Neural cell (in vitro differentiated cells): ENCODE measurements at regions not wholly inside any gene's neighbourhood (a gene's known extent, or its start where the extent isn't known, plus 50 kb on each side); places are given as distances from the start of the nearest gene placed in this dataset.

Experiments used
- H2AFZ ChIP-seq: fragments of 200-600, 300-800 bp; sonication (generic), shearing (Covaris generic); 2 replicates; pipeline ENCODE4 v1.6.0; 2014; ENCODE audit warnings: low read depth, mild to moderate bottlenecking, antibody characterized with exemption, low read length, moderate library complexity
- H3F3A ChIP-seq: fragments of 200-600 bp; shearing (Covaris generic); 2 replicates; pipeline ENCODE4 v1.6.1; 2016; ENCODE audit warnings: mild to moderate bottlenecking, moderate library complexity, mixed read lengths, antibody characterized with exemption, low read length; ENCODE audit not compliant: insufficient read depth, poor library complexity, severe bottlenecking
- H3K27ac ChIP-seq: fragments of 200-600, 300-800 bp; sonication (generic), shearing (Covaris generic); 2 replicates; pipeline ENCODE4 v1.5.1; 2014; ENCODE audit warnings: mild to moderate bottlenecking, low read length, moderate library complexity
- H3K27me3 ChIP-seq: fragments of 300-800, 200-600 bp; sonication (generic), shearing (Covaris generic); 2 replicates; pipeline ENCODE4 v1.6.0; 2014; ENCODE audit warnings: mild to moderate bottlenecking, low read depth, low read length, moderate library complexity; ENCODE audit not compliant: insufficient read depth
- H3K36me3 ChIP-seq: fragments of 300-800, 200-600 bp; sonication (generic), shearing (Covaris generic); 2 replicates; pipeline ENCODE4 v1.5.1; 2014; ENCODE audit warnings: mild to moderate bottlenecking, antibody characterized with exemption, low read length, moderate library complexity; ENCODE audit not compliant: insufficient read depth
- H3K4me2 ChIP-seq: fragments of 300-800, 200-600 bp; sonication (generic), shearing (Covaris generic); 2 replicates; pipeline ENCODE4 v1.6.0; 2014; ENCODE audit warnings: mild to moderate bottlenecking, low read length
- H3K4me3 ChIP-seq: fragments of 300-800, 200-600 bp; sonication (generic), shearing (Covaris generic); 2 replicates; pipeline ENCODE4 v1.5.1; 2014; ENCODE audit warnings: mild to moderate bottlenecking, low read length, moderate library complexity
- H3K79me2 ChIP-seq: fragments of 200-600 bp; shearing (Covaris generic); replicated peaks from 2 replicates; pipeline ENCODE4 v1.6.0; 2014; ENCODE audit warnings: mild to moderate bottlenecking, low read length, moderate library complexity; ENCODE audit not compliant: insufficient read depth
- H3K9ac ChIP-seq: fragments of 300-800, 200-600 bp; sonication (generic), shearing (Covaris generic); 2 replicates; pipeline ENCODE4 v1.6.1; 2016; ENCODE audit warnings: mild to moderate bottlenecking, low read length, mixed read lengths
- H3K9me2 ChIP-seq: fragments of 200-600 bp; shearing (Covaris generic); 2 replicates; pipeline ENCODE4 v1.6.1; 2016; ENCODE audit warnings: mild to moderate bottlenecking, low read length, mixed read lengths; ENCODE audit not compliant: insufficient read depth
- H3K9me3 ChIP-seq: fragments of 200-600, 300-800 bp; sonication (generic), shearing (Covaris generic); 2 replicates; pipeline ENCODE4 v1.6.1; 2016; ENCODE audit warnings: mild to moderate bottlenecking, mixed run types, low read length, moderate library complexity, mixed read lengths
- H4K20me1 ChIP-seq: fragments of 200-600 bp; shearing (Covaris generic); 2 replicates; pipeline ENCODE4 v1.6.1; 2016; ENCODE audit warnings: mild to moderate bottlenecking, mixed run types; ENCODE audit not compliant: insufficient read depth
- CTCF ChIP-seq: fragments of 450-650 bp; IDR thresholded peaks from 2 replicates; pipeline ENCODE4 v1.5.1; 2014; ENCODE audit warnings: antibody characterized with exemption, mild to moderate bottlenecking, moderate library complexity; ENCODE audit not compliant: poor library complexity, severe bottlenecking
- EP300 ChIP-seq: fragments of 450-650 bp; conservative IDR thresholded peaks from 2 replicates; pipeline ENCODE4 v1.6.1; 2014; ENCODE audit warnings: antibody characterized with exemption, mild to moderate bottlenecking, moderate library complexity; ENCODE audit not compliant: poor library complexity, severe bottlenecking
- EZH2 ChIP-seq: fragments of 200-600, 300-800 bp; shearing (Covaris generic), sonication (generic); IDR thresholded peaks from 2 replicates; pipeline ENCODE4 v1.6.1; 2014; ENCODE audit warnings: antibody characterized with exemption, low read length, borderline replicate concordance, mild to moderate bottlenecking; ENCODE audit not compliant: insufficient read depth, poor library complexity, severe bottlenecking
- MXI1 ChIP-seq: fragments of 450-650 bp; conservative IDR thresholded peaks from 2 replicates; pipeline ENCODE4 v1.6.1; 2014; ENCODE audit warnings: antibody characterized with exemption, mild to moderate bottlenecking; ENCODE audit not compliant: poor library complexity, severe bottlenecking
- POLR2AphosphoS5 ChIP-seq: IDR thresholded peaks from 2 replicates; pipeline ENCODE4 v1.6.1; 2012
- RAD21 ChIP-seq: fragments of 450-650 bp; conservative IDR thresholded peaks from 2 replicates; pipeline ENCODE4 v1.6.1; 2014; ENCODE audit warnings: antibody characterized with exemption, mild to moderate bottlenecking, moderate library complexity
- SMC3 ChIP-seq: fragments of 450-650 bp; conservative IDR thresholded peaks from 2 replicates; pipeline ENCODE4 v1.6.1; 2014; ENCODE audit warnings: antibody characterized with exemption, mild to moderate bottlenecking, moderate library complexity; ENCODE audit not compliant: poor library complexity
- TAF1 ChIP-seq: IDR thresholded peaks from 2 replicates; pipeline ENCODE4 v1.6.1; 2012; ENCODE audit warnings: low read depth
- TF ChIP-seq, protein P1 (sequence below): IDR thresholded peaks from 2 replicates; pipeline ENCODE4 v1.6.1; 2012; ENCODE audit warnings: borderline replicate concordance

GRCh38 chr6:126427713-126428112, 87.8 kb downstream of the CENPW start:
- no peak for TF ChIP-seq CTCF
- TF ChIP-seq EZH2 = no peak
- TF ChIP-seq TAF1 = no peak
- no peak for TF ChIP-seq POLR2AphosphoS5
- no peak for TF ChIP-seq EP300
- no peak for TF ChIP-seq MXI1
- Histone ChIP-seq H4K20me1 (no peaks in the 10 kb centered on the region), H3F3A (no peaks in the 10 kb centered on the region), H3K4me3 (no peak overlapping the region), H3K79me2 (no peaks in the 10 kb centered on the region), H3K27me3 (no peaks in the 10 kb centered on the region), H3K9ac (no peak overlapping the region), H3K9me2 (no peaks in the 10 kb centered on the region), H3K9me3 (no peaks in the 10 kb centered on the region), H3K36me3 (no peaks in the 10 kb centered on the region), H3K4me2 (no peak overlapping the region), H2AFZ (no peak overlapping the region), H3K27ac (no peak overlapping the region)

GRCh38 chr6:126429866-126430265, 90.0 kb downstream of the CENPW start:
- no peak overlapping the region for H3K4me2 ChIP-seq
- H3F3A ChIP-seq = no peaks in the 10 kb centered on the region
- no peaks in the 10 kb centered on the region for H3K9me2 ChIP-seq
- H3K27me3 ChIP-seq = no peaks in the 10 kb centered on the region
- H3K4me3 ChIP-seq = no peak overlapping the region
- H4K20me1 ChIP-seq = no peaks in the 10 kb centered on the region
- TF ChIP-seq CTCF (no peak), EP300 (no peak), EZH2 (no peak), SMC3 (no peak), MXI1 (no peak), POLR2AphosphoS5 (no peak), RAD21 (no peak), TAF1 (no peak)
- TF ChIP-seq, protein P1, sequence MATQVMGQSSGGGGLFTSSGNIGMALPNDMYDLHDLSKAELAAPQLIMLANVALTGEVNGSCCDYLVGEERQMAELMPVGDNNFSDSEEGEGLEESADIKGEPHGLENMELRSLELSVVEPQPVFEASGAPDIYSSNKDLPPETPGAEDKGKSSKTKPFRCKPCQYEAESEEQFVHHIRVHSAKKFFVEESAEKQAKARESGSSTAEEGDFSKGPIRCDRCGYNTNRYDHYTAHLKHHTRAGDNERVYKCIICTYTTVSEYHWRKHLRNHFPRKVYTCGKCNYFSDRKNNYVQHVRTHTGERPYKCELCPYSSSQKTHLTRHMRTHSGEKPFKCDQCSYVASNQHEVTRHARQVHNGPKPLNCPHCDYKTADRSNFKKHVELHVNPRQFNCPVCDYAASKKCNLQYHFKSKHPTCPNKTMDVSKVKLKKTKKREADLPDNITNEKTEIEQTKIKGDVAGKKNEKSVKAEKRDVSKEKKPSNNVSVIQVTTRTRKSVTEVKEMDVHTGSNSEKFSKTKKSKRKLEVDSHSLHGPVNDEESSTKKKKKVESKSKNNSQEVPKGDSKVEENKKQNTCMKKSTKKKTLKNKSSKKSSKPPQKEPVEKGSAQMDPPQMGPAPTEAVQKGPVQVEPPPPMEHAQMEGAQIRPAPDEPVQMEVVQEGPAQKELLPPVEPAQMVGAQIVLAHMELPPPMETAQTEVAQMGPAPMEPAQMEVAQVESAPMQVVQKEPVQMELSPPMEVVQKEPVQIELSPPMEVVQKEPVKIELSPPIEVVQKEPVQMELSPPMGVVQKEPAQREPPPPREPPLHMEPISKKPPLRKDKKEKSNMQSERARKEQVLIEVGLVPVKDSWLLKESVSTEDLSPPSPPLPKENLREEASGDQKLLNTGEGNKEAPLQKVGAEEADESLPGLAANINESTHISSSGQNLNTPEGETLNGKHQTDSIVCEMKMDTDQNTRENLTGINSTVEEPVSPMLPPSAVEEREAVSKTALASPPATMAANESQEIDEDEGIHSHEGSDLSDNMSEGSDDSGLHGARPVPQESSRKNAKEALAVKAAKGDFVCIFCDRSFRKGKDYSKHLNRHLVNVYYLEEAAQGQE = no peak
- no peaks in the 10 kb centered on the region for H3K36me3 ChIP-seq
- no peak overlapping the region for H2AFZ ChIP-seq
- no peaks in the 10 kb centered on the region for H3K9me3 ChIP-seq
- H3K9ac ChIP-seq = no peak overlapping the region
- no peak overlapping the region for H3K27ac ChIP-seq
- H3K79me2 ChIP-seq = no peaks in the 10 kb centered on the region
